ENCODE measurements at regions not wholly inside any gene's neighbourhood (a gene's known extent, or its start where the extent isn't known, plus 50 kb on each side); places are given as distances from the start of the nearest gene placed in this dataset.

DNA sequence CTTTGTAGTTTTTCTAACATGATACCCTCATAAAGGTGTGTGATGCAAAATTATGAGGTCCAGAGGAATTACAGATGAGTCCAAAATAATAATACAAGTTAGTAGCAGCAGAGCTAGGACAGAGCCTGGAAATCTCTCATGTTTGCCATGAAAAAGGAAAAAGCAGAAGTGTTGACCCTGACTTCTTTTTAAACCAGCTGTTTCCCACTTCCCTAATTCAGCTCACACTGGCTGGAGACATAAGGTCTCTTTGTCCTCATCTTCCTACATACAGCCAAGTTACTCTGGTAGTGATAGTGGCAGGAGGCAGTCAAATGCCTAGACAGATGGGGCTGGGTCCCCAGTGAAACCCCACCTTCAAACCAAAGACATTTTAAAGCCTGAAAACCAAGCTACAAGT, 269.2 kb downstream of the C7orf25 start:
- no peak overlapping the region for H3K4me3 ChIP-seq (ENCODE audit: low read depth in 2 of 2, low read length in 1 of 2)
- POLR2A ChIA-PET: no interaction called here

More for the DNA sequence above, 269.2 kb downstream of the C7orf25 start:
- DNase-seq: no peak
- Histone ChIP-seq H4K20me1 (ENCODE audit: insufficient read depth) (no peaks in the 10 kb centered on the region), H3K4me1 (ENCODE audit: control insufficient read depth in 1 of 2, insufficient read depth in 2 of 2, low read depth in 1 of 2, low read length in 1 of 2) (no peaks in the 10 kb centered on the region), H3K79me2 (ENCODE audit: insufficient read depth) (no peaks in the 10 kb centered on the region), H3K9ac (no peak overlapping the region), H3K27ac (ENCODE audit: low read depth in 2 of 2, low read length in 1 of 2) (no peak overlapping the region), H3K36me3 (replicated peaks in 1 of 2; ENCODE audit: control insufficient read depth in 1 of 2, insufficient read depth in 2 of 2, low read length in 1 of 2) (no peaks in the 10 kb centered on the region), H3K9me3 (no peaks in the 10 kb centered on the region), H3K27me3 (ENCODE audit: insufficient read depth) (no peaks in the 10 kb centered on the region), H3F3A (replicated peaks; ENCODE audit: insufficient read depth) (no peaks in the 10 kb centered on the region), H2AFZ (ENCODE audit: low read depth) (no peak overlapping the region), H3K4me2 (no peak overlapping the region), H3K9me2 (no peaks in the 10 kb centered on the region)
- TF ChIP-seq EP300 (IDR thresholded peaks at IDR 0.05; ENCODE audit: borderline replicate concordance in 1 of 2, low read depth in 1 of 2, low read length in 1 of 2) (no peak), YY1 (IDR thresholded peaks at IDR 0.05; ENCODE audit: low read depth) (no peak), SMC3 (IDR thresholded peaks at IDR 0.05; ENCODE audit: low read depth, low read length) (no peak), RXRA (IDR thresholded peaks at IDR 0.05; ENCODE audit: borderline replicate concordance, low read depth) (no peak), MXI1 (IDR thresholded peaks at IDR 0.05; ENCODE audit: low read depth, low read length) (no peak), TAF1 (IDR thresholded peaks at IDR 0.05; ENCODE audit: borderline replicate concordance, low read depth, low read length) (no peak), EZH2phosphoT487 (IDR thresholded peaks at IDR 0.05; ENCODE audit: borderline replicate concordance, low read depth) (no peak), USF1 (IDR thresholded peaks at IDR 0.05; ENCODE audit: borderline replicate concordance, low read depth) (no peak), MAX (IDR thresholded peaks at IDR 0.05; ENCODE audit: low read depth) (no peak), RAD21 (IDR thresholded peaks at IDR 0.05; ENCODE audit: low read length) (no peak), CHD2 (IDR thresholded peaks at IDR 0.05; ENCODE audit: low read length, partially characterized antibody) (no peak), GATA2 (CRISPR knock-in tag; IDR thresholded peaks at IDR 0.05) (no peak)
- TF ChIP-seq, protein P1, sequence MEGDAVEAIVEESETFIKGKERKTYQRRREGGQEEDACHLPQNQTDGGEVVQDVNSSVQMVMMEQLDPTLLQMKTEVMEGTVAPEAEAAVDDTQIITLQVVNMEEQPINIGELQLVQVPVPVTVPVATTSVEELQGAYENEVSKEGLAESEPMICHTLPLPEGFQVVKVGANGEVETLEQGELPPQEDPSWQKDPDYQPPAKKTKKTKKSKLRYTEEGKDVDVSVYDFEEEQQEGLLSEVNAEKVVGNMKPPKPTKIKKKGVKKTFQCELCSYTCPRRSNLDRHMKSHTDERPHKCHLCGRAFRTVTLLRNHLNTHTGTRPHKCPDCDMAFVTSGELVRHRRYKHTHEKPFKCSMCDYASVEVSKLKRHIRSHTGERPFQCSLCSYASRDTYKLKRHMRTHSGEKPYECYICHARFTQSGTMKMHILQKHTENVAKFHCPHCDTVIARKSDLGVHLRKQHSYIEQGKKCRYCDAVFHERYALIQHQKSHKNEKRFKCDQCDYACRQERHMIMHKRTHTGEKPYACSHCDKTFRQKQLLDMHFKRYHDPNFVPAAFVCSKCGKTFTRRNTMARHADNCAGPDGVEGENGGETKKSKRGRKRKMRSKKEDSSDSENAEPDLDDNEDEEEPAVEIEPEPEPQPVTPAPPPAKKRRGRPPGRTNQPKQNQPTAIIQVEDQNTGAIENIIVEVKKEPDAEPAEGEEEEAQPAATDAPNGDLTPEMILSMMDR (IDR thresholded peaks at IDR 0.05): no peak
- TF ChIP-seq, protein P2, sequence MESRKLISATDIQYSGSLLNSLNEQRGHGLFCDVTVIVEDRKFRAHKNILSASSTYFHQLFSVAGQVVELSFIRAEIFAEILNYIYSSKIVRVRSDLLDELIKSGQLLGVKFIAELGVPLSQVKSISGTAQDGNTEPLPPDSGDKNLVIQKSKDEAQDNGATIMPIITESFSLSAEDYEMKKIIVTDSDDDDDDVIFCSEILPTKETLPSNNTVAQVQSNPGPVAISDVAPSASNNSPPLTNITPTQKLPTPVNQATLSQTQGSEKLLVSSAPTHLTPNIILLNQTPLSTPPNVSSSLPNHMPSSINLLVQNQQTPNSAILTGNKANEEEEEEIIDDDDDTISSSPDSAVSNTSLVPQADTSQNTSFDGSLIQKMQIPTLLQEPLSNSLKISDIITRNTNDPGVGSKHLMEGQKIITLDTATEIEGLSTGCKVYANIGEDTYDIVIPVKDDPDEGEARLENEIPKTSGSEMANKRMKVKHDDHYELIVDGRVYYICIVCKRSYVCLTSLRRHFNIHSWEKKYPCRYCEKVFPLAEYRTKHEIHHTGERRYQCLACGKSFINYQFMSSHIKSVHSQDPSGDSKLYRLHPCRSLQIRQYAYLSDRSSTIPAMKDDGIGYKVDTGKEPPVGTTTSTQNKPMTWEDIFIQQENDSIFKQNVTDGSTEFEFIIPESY (IDR thresholded peaks at IDR 0.05; ENCODE audit: borderline replicate concordance, low read depth): no peak
- CTCF ChIA-PET: interaction anchor here (1.1 kb wide), 1 partner anchor 8 kb away, joined by 3 read pairs; no protein-coding TSS in a partner anchor

Measured in SK-N-SH (cell line).